SIG-M5 treated with dmso at 0.1 percent for 504 hours (cell line): ENCODE measurements at regions not wholly inside any gene's neighbourhood (a gene's known extent, or its start where the extent isn't known, plus 50 kb on each side); places are given as distances from the start of the nearest gene placed in this dataset.

Experiments
- DNase-seq: peaks from one replicate; lab custom pipeline; 2025; ENCODE audit not compliant: unreplicated experiment; lab: John Stamatoyannopoulos, UW

- DNase-seq, result no peak
Measured at GRCh38 chr14:82270286-82270685, 736.6 kb upstream of the SEL1L start.

DNA sequence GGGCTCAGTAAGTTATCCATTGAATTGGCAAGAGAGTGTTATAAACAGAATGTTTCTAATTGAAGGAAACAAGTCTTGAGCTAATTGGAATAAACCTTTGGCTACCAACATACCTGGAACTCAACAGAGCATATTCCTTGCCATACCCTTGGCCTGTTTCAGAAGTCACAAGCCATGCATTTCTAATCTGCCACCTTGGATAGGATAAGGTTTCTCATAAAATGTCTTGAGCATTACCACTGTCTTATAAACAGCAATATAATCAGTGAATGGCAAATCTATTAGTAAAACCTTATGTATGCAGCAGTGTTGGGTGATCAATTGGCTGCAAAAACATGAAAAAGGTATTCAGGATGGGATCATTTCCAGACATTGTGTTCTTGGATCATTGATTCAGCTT is 765.2 kb upstream of the SEL1L start:
- DNase-seq, result no peak

DNA sequence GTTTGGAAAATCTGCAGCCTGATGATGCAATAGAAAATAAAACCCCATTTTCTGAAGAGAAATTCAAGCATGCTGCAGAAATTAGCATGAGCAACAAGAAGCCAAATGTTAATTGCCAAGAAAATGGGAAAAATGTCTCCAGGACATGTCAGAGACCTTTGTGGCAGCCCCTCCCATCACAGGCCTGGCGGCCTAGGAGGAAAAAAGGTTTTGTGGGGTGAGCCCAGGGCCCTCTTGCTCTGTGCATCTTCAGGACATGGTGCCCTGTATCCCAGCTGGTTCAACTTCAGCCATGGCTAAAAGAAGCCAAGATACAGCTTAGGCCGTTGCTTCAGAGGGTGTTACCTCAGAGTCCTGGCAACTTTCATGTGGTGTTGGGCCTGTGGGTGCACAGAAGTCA is 775.5 kb upstream of the SEL1L start:
- DNase-seq, result no peak

DNA sequence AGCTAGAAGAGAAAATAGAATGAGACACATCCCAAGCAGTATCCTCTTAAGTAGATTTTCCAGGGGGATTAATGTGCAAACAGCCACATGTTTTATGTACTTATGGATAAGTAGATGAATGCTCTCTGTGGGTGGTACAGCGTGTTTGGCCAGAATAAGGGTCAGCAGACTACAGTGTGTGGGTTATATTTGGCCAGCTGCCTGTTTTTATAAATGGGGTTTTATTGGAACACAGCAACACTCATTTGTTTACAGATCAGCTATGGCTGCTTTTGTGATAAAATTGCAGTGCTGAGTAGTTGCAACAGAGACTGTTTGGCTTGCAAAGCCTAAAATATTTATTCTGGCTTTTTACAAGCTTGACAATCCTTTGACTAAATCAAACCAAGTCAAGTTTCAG is 780.2 kb upstream of the SEL1L start:
- no peak for DNase-seq

DNA sequence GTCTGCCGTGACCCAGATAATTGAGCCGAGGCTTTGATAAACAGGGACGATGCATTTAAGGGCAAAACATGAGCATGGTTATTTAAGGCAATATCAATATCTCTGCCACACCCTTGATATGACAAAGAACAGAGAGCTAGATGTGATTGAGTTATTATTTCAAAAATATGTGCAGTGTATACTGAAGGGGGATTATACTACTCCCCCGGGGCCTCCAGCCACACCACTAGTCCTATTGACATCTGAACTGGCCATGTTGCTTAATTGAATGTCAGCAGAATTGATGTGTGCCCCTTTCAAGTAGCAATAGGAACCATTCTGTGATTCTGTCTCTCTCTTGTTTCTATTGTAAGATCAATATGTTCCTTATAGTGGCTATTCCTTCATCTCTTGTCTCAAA is 794.8 kb upstream of the SEL1L start:
- DNase-seq, result no peak

DNA sequence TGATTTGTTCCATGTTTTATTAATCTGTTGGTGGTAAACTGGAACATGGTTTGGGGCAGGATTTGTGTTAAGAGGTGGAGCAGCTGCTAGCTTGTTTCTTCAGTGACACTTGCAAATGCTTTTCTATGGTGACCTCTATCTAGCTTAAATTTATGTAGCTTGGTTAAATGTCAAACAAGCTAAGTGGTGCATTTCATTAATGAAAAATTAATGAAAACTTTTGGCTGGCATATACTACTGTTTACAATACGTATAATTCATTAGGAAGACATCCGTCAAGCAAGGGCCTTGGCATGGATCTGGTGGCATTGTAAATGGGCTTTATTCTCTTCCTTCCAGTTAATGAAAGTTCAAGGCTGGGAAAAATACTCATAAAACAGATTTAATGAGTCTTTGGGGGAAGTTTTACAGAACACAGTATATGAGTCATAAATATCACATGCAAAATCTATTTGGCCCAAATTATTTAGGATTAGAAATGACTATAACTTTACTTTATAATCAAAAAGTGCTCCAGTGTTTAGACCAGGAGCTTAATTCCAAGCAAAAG is 807.7 kb upstream of the SEL1L start:
- no peak for DNase-seq

DNA sequence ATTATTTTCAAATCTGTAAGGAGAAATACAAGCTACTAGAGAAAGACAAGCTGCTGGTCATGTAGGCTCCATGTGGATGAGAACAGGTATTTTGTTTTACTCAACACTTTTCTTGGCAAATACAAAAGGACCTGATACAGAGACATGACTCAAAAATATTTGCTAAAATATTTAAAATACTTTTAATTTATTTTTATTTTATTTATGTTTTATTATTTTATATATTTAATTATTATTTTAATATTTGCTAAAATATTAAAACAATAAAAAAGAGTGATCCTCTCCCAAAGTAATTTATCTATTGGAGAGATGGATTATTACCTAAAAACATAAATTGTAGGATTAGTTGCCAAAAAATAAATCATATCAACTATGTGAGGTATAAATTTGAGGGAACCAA is 808.9 kb upstream of the SEL1L start:
- DNase-seq, result no peak

DNA sequence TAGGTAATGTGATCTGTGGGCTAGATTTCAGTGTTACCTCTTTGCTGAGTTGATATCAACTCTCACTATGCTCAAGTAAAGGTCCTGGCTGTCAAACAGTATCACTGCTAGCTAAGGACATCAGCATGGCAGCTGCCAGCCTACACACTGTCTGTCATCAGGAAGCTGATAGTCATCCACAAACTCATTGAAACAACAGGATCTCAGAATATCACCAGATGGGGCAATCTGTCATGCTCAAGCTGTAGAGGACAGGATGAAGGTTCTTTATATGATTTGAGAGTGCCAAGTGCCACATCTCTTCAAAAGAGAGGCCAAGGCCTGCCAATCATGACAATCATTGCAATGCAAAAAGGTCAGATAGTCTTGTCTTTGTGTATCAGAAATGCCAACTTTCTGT is 811.5 kb upstream of the SEL1L start:
- DNase-seq, result no peak

- DNase-seq, result no peak
Measured at GRCh38 chr14:82354126-82354525, 820.5 kb upstream of the SEL1L start.

- DNase-seq, result no peak
Measured at GRCh38 chr14:82359201-82359600, 825.5 kb upstream of the SEL1L start.

DNA sequence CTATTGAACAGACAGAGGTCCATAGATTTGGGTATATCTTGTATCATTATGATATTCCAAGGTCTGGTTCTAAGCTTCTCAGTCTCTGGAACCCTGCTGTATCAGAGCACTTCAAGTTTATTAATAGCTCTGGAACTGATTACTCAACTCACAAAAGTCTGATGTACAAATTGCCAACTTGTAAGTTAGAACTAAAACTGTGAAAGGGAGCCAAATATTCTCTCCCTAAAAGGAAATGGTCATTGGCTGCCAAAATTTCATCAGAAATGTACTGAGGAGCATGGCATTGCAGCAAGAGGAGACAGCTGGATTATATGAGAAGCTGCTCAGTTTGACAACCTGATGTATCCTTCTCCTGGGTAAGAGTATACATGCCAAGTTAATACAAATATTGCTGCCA is 828.8 kb upstream of the SEL1L start:
- DNase-seq, result no peak

GRCh38 chr14:82365471-82365870 is 831.8 kb upstream of the SEL1L start:
- no peak for DNase-seq

- no peak for DNase-seq
Measured at GRCh38 chr14:82366803-82367202, 833.1 kb upstream of the SEL1L start.

- no peak for DNase-seq
Measured at GRCh38 chr14:82379291-82379690, 845.6 kb upstream of the SEL1L start.

DNA sequence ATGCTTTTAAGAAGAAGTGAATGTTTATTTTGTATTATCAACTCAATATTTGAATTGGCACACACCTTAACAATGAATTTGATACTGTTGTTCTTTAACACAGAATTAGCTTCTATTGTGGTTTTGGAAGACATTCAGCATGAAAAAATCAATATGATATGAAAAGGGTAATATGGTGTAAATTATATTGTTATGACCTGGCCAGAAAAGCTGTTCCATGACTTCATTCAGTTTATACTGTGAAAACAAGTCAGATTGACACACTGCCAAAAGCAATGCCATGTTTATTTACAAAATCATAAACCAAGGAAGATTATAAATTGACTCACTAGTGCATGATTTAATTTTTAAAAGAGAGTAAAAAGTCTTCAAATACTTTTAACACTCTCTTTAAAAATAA is 851.4 kb upstream of the SEL1L start:
- DNase-seq, result no peak

GRCh38 chr14:82387699-82388098 is 854.0 kb upstream of the SEL1L start:
- no peak for DNase-seq

DNA sequence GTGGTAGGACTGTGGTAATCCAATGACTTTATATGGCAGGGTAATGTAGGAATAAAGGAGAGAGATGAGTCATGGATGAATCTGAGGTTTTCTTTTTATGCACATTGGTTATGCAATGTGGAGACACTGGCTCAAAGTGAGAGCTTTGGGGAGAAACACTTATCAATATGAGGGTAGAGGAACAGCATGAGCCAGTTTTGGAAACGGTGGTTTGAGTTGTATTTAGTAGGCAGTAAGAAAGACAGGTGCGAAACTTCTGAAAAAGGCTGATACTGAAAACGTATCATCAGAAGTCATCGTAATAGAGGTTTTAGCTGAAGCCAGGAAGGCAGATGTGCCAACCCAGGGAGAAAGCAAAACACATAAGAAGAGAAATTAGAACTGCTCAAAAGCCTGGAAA is 854.8 kb upstream of the SEL1L start:
- peak; percentile 10 for DNase-seq

DNA sequence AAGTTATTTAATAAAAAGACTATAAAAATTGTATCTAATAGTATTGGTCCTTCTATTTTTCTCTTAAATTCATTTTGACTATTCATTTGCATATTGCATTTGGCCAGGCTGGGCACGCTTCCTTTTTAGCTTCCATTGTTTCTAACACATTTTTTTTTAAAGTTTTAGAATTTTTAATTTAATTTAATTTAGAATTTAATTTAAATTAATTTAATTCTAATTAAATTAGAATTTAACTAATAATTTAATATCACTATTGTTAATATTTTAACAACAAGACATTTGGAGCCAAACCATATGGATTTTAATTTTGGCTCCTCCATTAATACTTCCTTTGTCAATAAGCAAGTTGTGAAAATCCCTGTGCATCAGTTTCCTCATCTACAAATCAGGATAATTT is 856.9 kb upstream of the SEL1L start:
- no peak for DNase-seq

GRCh38 chr14:82394916-82395315 is 861.3 kb upstream of the SEL1L start:
- no peak for DNase-seq

GRCh38 chr14:82398256-82398655 is 864.6 kb upstream of the SEL1L start:
- DNase-seq, result peak; percentile 28

DNA sequence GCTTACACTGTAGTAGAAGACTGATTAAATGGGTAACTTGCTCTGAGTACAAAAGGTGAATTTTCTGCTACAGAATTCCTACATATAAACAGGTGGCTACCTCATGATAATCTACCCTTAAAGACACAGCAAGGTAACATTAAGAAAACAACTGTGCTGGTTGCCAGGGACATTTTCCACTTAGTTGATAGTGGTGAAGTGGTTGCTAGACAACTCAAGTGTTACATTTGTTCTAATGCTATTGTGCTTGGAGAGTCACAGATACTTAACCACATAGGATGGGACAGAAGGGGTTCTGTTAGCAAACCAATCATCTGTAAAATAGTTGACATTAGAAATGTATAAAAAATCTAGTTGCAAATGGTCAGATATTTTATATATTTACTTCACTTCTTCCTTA is 870.3 kb upstream of the SEL1L start:
- no peak for DNase-seq

GRCh38 chr14:82410064-82410463 is 876.4 kb upstream of the SEL1L start:
- no peak for DNase-seq

- no peak for DNase-seq
Measured at GRCh38 chr14:82411298-82411697, 877.6 kb upstream of the SEL1L start.

- DNase-seq, result peak; percentile 10
Measured at GRCh38 chr14:82412545-82412944, 878.9 kb upstream of the SEL1L start.
